ENCODE measurements at regions not wholly inside any gene's neighbourhood (a gene's known extent, or its start where the extent isn't known, plus 50 kb on each side); places are given as distances from the start of the nearest gene placed in this dataset.

- no peak for TF ChIP-seq CTCF (IDR thresholded peaks at IDR 0.05)
- no peak overlapping the region for H3K4me3 ChIP-seq
- DNase-seq (ENCODE audit: low spot score): no peak
- no peak overlapping the region for H3K27ac ChIP-seq
Measured at GRCh38 chr17:31663576-31663975, 195.5 kb downstream of the COPRS start.

- DNase-seq (ENCODE audit: low spot score): no peak
- TF ChIP-seq CTCF (IDR thresholded peaks at IDR 0.05): no peak
- Histone ChIP-seq H3K4me3 (no peak overlapping the region), H3K27ac (no peak overlapping the region)
Measured at GRCh38 chr17:31660684-31661083, 198.4 kb downstream of the COPRS start.

- no peak for TF ChIP-seq CTCF (IDR thresholded peaks at IDR 0.05)
- DNase-seq (ENCODE audit: low spot score): no peak
- H3K27ac ChIP-seq: no peak overlapping the region
- no peak overlapping the region for H3K4me3 ChIP-seq
Measured at GRCh38 chr17:31657876-31658275, 201.2 kb downstream of the COPRS start.

- Histone ChIP-seq H3K27ac (no peak overlapping the region), H3K4me3 (no peak overlapping the region)
- no peak for DNase-seq (ENCODE audit: low spot score)
- no peak for TF ChIP-seq CTCF (IDR thresholded peaks at IDR 0.05)
Measured at GRCh38 chr17:31654936-31655335, 204.1 kb downstream of the COPRS start.

- Histone ChIP-seq H3K4me3 (no peak overlapping the region), H3K27ac (no peak overlapping the region)
- TF ChIP-seq CTCF (IDR thresholded peaks at IDR 0.05): no peak
- no peak for DNase-seq (ENCODE audit: low spot score)
Measured at GRCh38 chr17:31653691-31654090, 205.4 kb downstream of the COPRS start.

GRCh38 chr17:31650756-31651520 lies 208.1 kb downstream of the COPRS start:
- H3K4me3 ChIP-seq: no peak overlapping the region
- H3K27ac ChIP-seq: no peak overlapping the region
- TF ChIP-seq CTCF (IDR thresholded peaks at IDR 0.05): no peak
- no peak for DNase-seq (ENCODE audit: low spot score)

GRCh38 chr17:31649302-31649701 lies 209.7 kb downstream of the COPRS start:
- no peak for TF ChIP-seq CTCF (IDR thresholded peaks at IDR 0.05)
- no peak overlapping the region for H3K4me3 ChIP-seq
- H3K27ac ChIP-seq: no peak overlapping the region
- no peak for DNase-seq (ENCODE audit: low spot score)
